ENCODE measurements at regions not wholly inside any gene's neighbourhood (a gene's known extent, or its start where the extent isn't known, plus 50 kb on each side); places are given as distances from the start of the nearest gene placed in this dataset.

DNA sequence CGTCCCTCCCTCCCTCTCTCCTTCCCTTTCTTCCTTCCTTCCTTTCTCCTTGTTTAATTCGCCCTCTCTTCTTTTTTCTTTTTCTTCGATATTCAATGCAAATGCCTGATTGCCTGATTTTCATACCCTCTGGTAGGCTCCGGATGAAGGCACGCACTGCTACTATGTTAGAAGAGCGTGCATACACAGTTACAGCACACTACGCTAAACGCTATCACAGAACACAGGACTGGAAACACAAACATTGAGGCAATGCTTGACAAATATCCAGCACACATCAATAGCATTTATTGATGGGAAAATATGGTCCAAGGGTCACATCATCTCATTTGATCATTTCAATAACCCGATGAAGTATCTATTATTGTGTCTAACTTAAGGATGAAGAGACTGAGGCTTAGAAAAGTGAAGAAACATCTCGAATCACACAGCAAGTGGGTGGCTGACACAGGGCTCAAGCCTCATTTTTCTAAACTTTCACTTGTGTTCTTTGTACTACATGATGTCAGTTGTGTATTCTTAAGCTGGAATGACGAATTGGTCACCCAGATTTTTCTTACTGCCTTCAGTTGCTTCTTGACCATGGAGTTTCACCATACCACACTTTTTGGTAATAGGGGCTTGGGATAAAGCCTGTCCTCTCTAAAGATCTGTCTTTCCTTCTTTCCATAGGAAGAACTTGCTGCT, 101.8 kb downstream of the TRIB2 start:
- WGBS (ENCODE audit: insufficient coverage, low coverage, missing lambda C conversion rate) = 11% methylated on average over 11 of the region's 11 CpGs
- Histone ChIP-seq H3K4me1 (replicated peaks in 1 of 2; ENCODE audit: control insufficient read depth in 2 of 2, insufficient read depth in 2 of 2, low read length in 2 of 2) (no peaks in the 10 kb centered on the region), H3K9me1 (ENCODE audit: control insufficient read depth, insufficient read depth, low read length) (no peaks in the 10 kb centered on the region), H2AFZ (ENCODE audit: low read depth, low read length) (no peak overlapping the region), H3K9ac (ENCODE audit: insufficient read depth in 1 of 2, low read depth in 2 of 2, low read length in 2 of 2) (no peak overlapping the region), H3K9me3 (replicated peaks; ENCODE audit: control insufficient read depth, insufficient read depth, low read depth, low read length) (no peaks in the 10 kb centered on the region), H3K27ac (ENCODE audit: extremely low read depth, low read depth, low read length) (no peak overlapping the region), H3K79me2 (ENCODE audit: control insufficient read depth, insufficient read depth, low read length) (no peaks in the 10 kb centered on the region), H4K20me1 (replicated peaks; ENCODE audit: control insufficient read depth, insufficient read depth, low read length) (no peaks in the 10 kb centered on the region), H3K4me3 (no peak overlapping the region), H3K4me2 (ENCODE audit: insufficient read depth, low read length) (no peak overlapping the region), H3K36me3 (ENCODE audit: control insufficient read depth, insufficient read depth, low read length) (no peaks in the 10 kb centered on the region), H3K27me3 (ENCODE audit: control insufficient read depth in 2 of 2, insufficient read depth in 2 of 2, low read length in 2 of 2) (peaks cover 4 to 11% of the 10 kb centered on the region in 2 experiments; a peak in 3 of 5 replicates)
- DNase-seq (ENCODE audit: extremely low read depth in 1 of 4, low spot score in 3 of 4) = no peak
- in situ Hi-C loops (cut with MboI) = no loop called here
- ATAC-seq = no peak
- ChIA-PET POLR2A (no interaction called here), CTCF (ENCODE audit: low intra/inter-chr PET ratio) (no interaction called here)
- intact Hi-C loops (cut with micrococcal nuclease) = no loop called here
- no peak for TF ChIP-seq HDAC1 (IDR thresholded peaks at IDR 0.05)
- TF ChIP-seq STAG1 (CRISPR knock-in tag; IDR thresholded peaks at IDR 0.05; ENCODE audit: borderline replicate concordance) = no peak
- TF ChIP-seq PTTG1 (tag; IDR thresholded peaks at IDR 0.05; ENCODE audit: low read depth) = no peak
- no peak for TF ChIP-seq ZNF408 (CRISPR knock-in tag; IDR thresholded peaks at IDR 0.05; ENCODE audit: low read depth)
- TF ChIP-seq ETS2 (tag; IDR thresholded peaks at IDR 0.05; ENCODE audit: borderline replicate concordance, poor library complexity, severe bottlenecking) = no peak
- no peak for TF ChIP-seq HMGN3 (IDR thresholded peaks at IDR 0.05; ENCODE audit: borderline replicate concordance, extremely low read depth, insufficient read length, low read depth, low read length)
- no peak for TF ChIP-seq ARID2 (IDR thresholded peaks at IDR 0.05)
- TF ChIP-seq MEF2A (IDR thresholded peaks at IDR 0.05; ENCODE audit: control insufficient read depth, low read depth, low read length) = no peak
- no peak for TF ChIP-seq SAFB2 (IDR thresholded peaks at IDR 0.05; ENCODE audit: borderline replicate concordance, low read depth, low read length, severe bottlenecking)
- TF ChIP-seq ZNF165 (CRISPR knock-in tag; IDR thresholded peaks at IDR 0.05; ENCODE audit: borderline replicate concordance) = no peak
- TF ChIP-seq ZNF551 (CRISPR knock-in tag; IDR thresholded peaks at IDR 0.05) = no peak
- no peak for TF ChIP-seq ZNF655 (CRISPR knock-in tag; IDR thresholded peaks at IDR 0.05)
- no peak for TF ChIP-seq CBX1 (IDR thresholded peaks at IDR 0.05; ENCODE audit: low read depth)
- no TSS peak for BruUV-seq (replicated peaks)
- no peak for FAIRE-seq
